ENCODE measurements at regions not wholly inside any gene's neighbourhood (a gene's known extent, or its start where the extent isn't known, plus 50 kb on each side); places are given as distances from the start of the nearest gene placed in this dataset.
"Not testable (repeated sequence)": the region's sequence is repeated elsewhere in the genome, so short reads cannot be mapped to it uniquely, and the experiment has no call there.

GRCh38 chr13:96934889-96935489 lies 59.3 kb downstream of the OXGR1 start:
- ChIA-PET CTCF (no interaction called here), POLR2A (ENCODE audit: low non-redundant PET) (no interaction called here)
- DNase-seq (ENCODE audit: low spot score): no peak
- no peak for TF ChIP-seq CTCF (conservative IDR thresholded peaks at IDR 0.05; ENCODE audit: low read depth)
- H3K27ac ChIP-seq: no peak overlapping the region

GRCh38 chr13:96925916-96926628 lies 68.2 kb downstream of the OXGR1 start:
- no peak overlapping the region for H3K27ac ChIP-seq
- ChIA-PET POLR2A (ENCODE audit: low non-redundant PET) (no interaction called here), CTCF (no interaction called here)
- DNase-seq (ENCODE audit: low spot score): no peak
- no peak for TF ChIP-seq CTCF (conservative IDR thresholded peaks at IDR 0.05; ENCODE audit: low read depth)

GRCh38 chr13:96925477-96925876 lies 68.8 kb downstream of the OXGR1 start:
- CTCF ChIA-PET: no interaction called here

GRCh38 chr13:96918861-96919631 lies 75.2 kb downstream of the OXGR1 start:
- DNase-seq (ENCODE audit: low spot score); POLR2A ChIA-PET (ENCODE audit: low non-redundant PET); H3K27ac ChIP-seq; CTCF ChIA-PET: not testable (repeated sequence)

More at GRCh38 chr13:96925477-96925876, 68.8 kb downstream of the OXGR1 start:
- no peak overlapping the region for H3K27ac ChIP-seq
- POLR2A ChIA-PET (ENCODE audit: low non-redundant PET): no interaction called here
- TF ChIP-seq CTCF (conservative IDR thresholded peaks at IDR 0.05; ENCODE audit: low read depth): no peak
- DNase-seq (ENCODE audit: low spot score): no peak

GRCh38 chr13:96904232-96904631 lies 90.0 kb downstream of the OXGR1 start:
- ChIA-PET POLR2A (ENCODE audit: low non-redundant PET) (no interaction called here), CTCF (no interaction called here)
- H3K27ac ChIP-seq: no peak overlapping the region
- no peak for TF ChIP-seq CTCF (conservative IDR thresholded peaks at IDR 0.05; ENCODE audit: low read depth)
- DNase-seq (ENCODE audit: low spot score): no peak

GRCh38 chr13:96903085-96903484 lies 91.2 kb downstream of the OXGR1 start:
- no peak overlapping the region for H3K27ac ChIP-seq
- TF ChIP-seq CTCF (conservative IDR thresholded peaks at IDR 0.05; ENCODE audit: low read depth): no peak
- DNase-seq (ENCODE audit: low spot score): no peak
- POLR2A ChIA-PET (ENCODE audit: low non-redundant PET): no interaction called here
- CTCF ChIA-PET: no interaction called here

GRCh38 chr13:96900986-96901385 lies 93.3 kb downstream of the OXGR1 start:
- CTCF ChIA-PET: no interaction called here
- no peak for DNase-seq (ENCODE audit: low spot score)
- no peak overlapping the region for H3K27ac ChIP-seq
- POLR2A ChIA-PET (ENCODE audit: low non-redundant PET): no interaction called here
- TF ChIP-seq CTCF (conservative IDR thresholded peaks at IDR 0.05; ENCODE audit: low read depth): no peak
